Chondrocyte (in vitro differentiated cells): ENCODE measurements at regions not wholly inside any gene's neighbourhood (a gene's known extent, or its start where the extent isn't known, plus 50 kb on each side); places are given as distances from the start of the nearest gene placed in this dataset.

Source experiments
- DNase-seq: peaks from one replicate; pipeline ENCODE4 v3.0.0; 2021; ENCODE audit warnings: mixed read lengths, low spot score
- H3K27ac Mint-ChIP-seq: one replicate; pipeline ENCODE4 v1.8.0; 2021; ENCODE audit warnings: mild to moderate bottlenecking, moderate library complexity, mixed read lengths; ENCODE audit not compliant: unreplicated experiment
- H3K27me3 Mint-ChIP-seq: 2 replicates; pipeline ENCODE4 v1.8.0; 2021; ENCODE audit warnings: low read depth, mixed read lengths
- H3K36me3 Mint-ChIP-seq: 2 replicates; pipeline ENCODE4 v1.8.0; 2021; ENCODE audit warnings: low read depth, mixed read lengths
- H3K4me1 Mint-ChIP-seq: 2 replicates; pipeline ENCODE4 v1.8.0; 2021; ENCODE audit warnings: low read depth, mild to moderate bottlenecking, mixed read lengths
- H3K4me3 Mint-ChIP-seq: one replicate; pipeline ENCODE4 v1.8.0; 2021; ENCODE audit warnings: mild to moderate bottlenecking, moderate library complexity, mixed read lengths; ENCODE audit not compliant: unreplicated experiment
- H3K9me3 Mint-ChIP-seq: 2 replicates; pipeline ENCODE4 v1.8.0; 2021; ENCODE audit warnings: low read depth, mixed read lengths
- CTCF ChIP-seq: fragments of 200-600 bp; sonication (generic); IDR thresholded peaks from 2 replicates; pipeline ENCODE4 v1.5.0; 2021; ENCODE audit warnings: antibody characterized with exemption, mild to moderate bottlenecking, moderate library complexity

GRCh38 chr6:21748343-21749056 lies 154.9 kb downstream of the SOX4 start:
- no peak for TF ChIP-seq CTCF
- Mint-ChIP-seq H3K4me1 (peaks cover 16% of the 10 kb centered on the region), H3K36me3 (no peaks in the 10 kb centered on the region), H3K27ac (no peak overlapping the region), H3K27me3 (no peaks in the 10 kb centered on the region), H3K4me3 (no peak overlapping the region), H3K9me3 (no peaks in the 10 kb centered on the region)
- no peak for DNase-seq

GRCh38 chr6:21749754-21750153 lies 156.2 kb downstream of the SOX4 start:
- H3K36me3 Mint-ChIP-seq = no peaks in the 10 kb centered on the region
- H3K4me1 Mint-ChIP-seq = peaks cover 26% of the 10 kb centered on the region
- H3K27me3 Mint-ChIP-seq = no peaks in the 10 kb centered on the region
- H3K9me3 Mint-ChIP-seq = no peaks in the 10 kb centered on the region
- no peak overlapping the region for H3K27ac Mint-ChIP-seq
- TF ChIP-seq CTCF = no peak
- no peak for DNase-seq
- no peak overlapping the region for H3K4me3 Mint-ChIP-seq

DNA sequence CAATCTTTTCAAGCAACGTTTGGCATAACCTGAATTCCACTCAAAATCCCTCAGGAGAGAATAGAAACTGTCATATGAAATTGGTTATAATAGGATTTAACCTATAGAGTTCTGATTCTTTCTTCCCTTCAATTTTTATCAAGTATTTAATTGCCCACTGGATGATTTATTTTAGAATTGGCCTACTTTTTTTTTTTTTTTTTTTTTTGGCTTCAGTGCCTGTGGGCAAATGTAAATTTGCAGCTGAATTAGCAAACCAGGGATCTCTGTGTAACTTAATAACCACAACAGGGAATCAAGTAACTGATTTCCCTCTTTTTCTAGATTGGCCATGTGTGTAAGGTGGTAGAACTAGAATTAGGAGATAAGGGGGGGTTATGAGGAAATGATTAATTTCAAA lies 157.0 kb downstream of the SOX4 start:
- no peak overlapping the region for H3K27ac Mint-ChIP-seq
- no peak for DNase-seq
- H3K27me3 Mint-ChIP-seq = no peaks in the 10 kb centered on the region
- H3K9me3 Mint-ChIP-seq = no peaks in the 10 kb centered on the region
- H3K4me1 Mint-ChIP-seq = peaks cover 32% of the 10 kb centered on the region
- H3K4me3 Mint-ChIP-seq = no peak overlapping the region
- no peaks in the 10 kb centered on the region for H3K36me3 Mint-ChIP-seq
- no peak for TF ChIP-seq CTCF

DNA sequence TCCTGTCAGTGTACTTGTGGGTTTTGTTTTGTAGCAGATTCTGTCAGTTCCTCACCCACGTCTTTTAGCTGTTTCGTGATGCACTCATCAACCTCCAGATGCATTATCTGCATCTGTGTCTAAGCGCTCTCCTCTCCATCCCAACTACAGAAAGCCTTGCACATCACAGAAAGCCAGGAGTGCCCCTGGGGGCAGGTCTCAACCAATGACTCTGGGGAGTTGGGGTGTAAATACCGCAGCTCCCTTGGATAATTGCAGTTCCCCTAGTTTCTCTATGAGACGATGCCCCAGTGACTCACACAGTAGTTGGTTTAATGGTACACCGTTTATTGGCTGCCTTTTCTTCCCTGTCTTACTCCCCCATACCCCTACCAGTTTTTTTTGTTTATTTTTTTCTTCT lies 158.1 kb downstream of the SOX4 start:
- peaks cover 32% of the 10 kb centered on the region for H3K4me1 Mint-ChIP-seq
- no peak overlapping the region for H3K4me3 Mint-ChIP-seq
- H3K27ac Mint-ChIP-seq = no peak overlapping the region
- no peaks in the 10 kb centered on the region for H3K9me3 Mint-ChIP-seq
- no peaks in the 10 kb centered on the region for H3K27me3 Mint-ChIP-seq
- H3K36me3 Mint-ChIP-seq = no peaks in the 10 kb centered on the region
- no peak for TF ChIP-seq CTCF
- no peak for DNase-seq

DNA sequence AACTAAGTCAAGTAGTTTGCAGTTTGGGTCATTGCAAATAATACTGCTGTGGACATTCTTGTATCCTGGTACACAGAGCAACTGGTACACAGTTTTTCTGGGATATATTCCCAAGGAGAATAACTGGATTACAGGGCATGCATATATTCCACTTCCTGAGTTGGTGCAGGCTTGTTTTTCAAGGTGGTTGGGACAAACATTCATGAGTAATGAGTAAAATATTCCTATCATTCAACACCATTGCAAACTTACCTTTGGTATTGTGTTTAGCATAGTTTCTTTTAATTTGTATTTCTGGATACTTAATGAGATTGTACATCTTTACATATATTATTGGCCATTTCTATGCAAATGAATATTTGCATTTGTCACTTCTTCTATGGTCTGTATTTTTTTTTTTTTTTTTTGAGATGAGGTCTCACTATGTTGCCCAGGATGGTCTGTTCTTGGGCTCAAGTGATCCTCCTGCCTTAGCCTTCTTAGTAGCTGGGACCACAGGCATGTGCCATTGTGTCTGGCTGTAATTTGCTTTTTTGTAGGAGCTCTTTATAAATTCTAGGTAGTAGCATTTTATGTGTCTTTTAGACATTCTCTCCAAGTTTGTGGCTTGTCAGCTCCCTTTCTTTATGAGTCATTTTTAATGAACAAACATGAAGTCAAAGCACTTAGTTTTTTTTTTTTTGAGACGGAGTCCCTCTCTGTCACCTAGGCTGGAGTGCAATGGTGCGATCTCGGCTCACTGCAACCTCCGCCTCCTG lies 158.7 kb downstream of the SOX4 start:
- no peaks in the 10 kb centered on the region for H3K9me3 Mint-ChIP-seq
- no peaks in the 10 kb centered on the region for H3K27me3 Mint-ChIP-seq
- H3K4me1 Mint-ChIP-seq = peaks cover 32% of the 10 kb centered on the region
- no peak for TF ChIP-seq CTCF
- no peak for DNase-seq
- no peak overlapping the region for H3K4me3 Mint-ChIP-seq
- no peaks in the 10 kb centered on the region for H3K36me3 Mint-ChIP-seq
- H3K27ac Mint-ChIP-seq = no peak overlapping the region
